T-helper 17 cell (primary cell): ENCODE measurements at regions not wholly inside any gene's neighbourhood (a gene's known extent, or its start where the extent isn't known, plus 50 kb on each side); places are given as distances from the start of the nearest gene placed in this dataset.

ENCODE experiments used
- ATAC-seq: fragments of 150-1000 bp; cut with Tn5 transposase; 2 replicates; pipeline ENCODE4 v1.10.0; 2021; ENCODE audit warnings: mild to moderate bottlenecking, moderate library complexity
- DNase-seq, 3 donors: peaks; one replicate each; pipeline versions ENCODE4 v3.0.0 to v3.0.0-alpha.2; 2020 to 2021
- H3K9me3 ChIP-seq: one replicate; pipeline ENCODE4 v1.7.0; 2013; ENCODE audit warnings: low read length, mild to moderate bottlenecking; ENCODE audit not compliant: control insufficient read depth, poor library complexity, severe bottlenecking
- H3K27ac Mint-ChIP-seq: one replicate; pipeline ENCODE4 v1.8.0; 2022; ENCODE audit warnings: mild to moderate bottlenecking, moderate library complexity, mixed read lengths
- H3K27me3 Mint-ChIP-seq: one replicate; pipeline ENCODE4 v1.8.0; 2022; ENCODE audit warnings: mixed read lengths
- H3K36me3 Mint-ChIP-seq: one replicate; pipeline ENCODE4 v1.8.0; 2022; ENCODE audit warnings: low read depth, mixed read lengths
- H3K4me1 Mint-ChIP-seq: one replicate; pipeline ENCODE4 v1.8.0; 2022; ENCODE audit warnings: mild to moderate bottlenecking, mixed read lengths
- H3K4me3 Mint-ChIP-seq: one replicate; pipeline ENCODE4 v1.8.0; 2022; ENCODE audit warnings: mild to moderate bottlenecking, moderate library complexity, mixed read lengths

DNA sequence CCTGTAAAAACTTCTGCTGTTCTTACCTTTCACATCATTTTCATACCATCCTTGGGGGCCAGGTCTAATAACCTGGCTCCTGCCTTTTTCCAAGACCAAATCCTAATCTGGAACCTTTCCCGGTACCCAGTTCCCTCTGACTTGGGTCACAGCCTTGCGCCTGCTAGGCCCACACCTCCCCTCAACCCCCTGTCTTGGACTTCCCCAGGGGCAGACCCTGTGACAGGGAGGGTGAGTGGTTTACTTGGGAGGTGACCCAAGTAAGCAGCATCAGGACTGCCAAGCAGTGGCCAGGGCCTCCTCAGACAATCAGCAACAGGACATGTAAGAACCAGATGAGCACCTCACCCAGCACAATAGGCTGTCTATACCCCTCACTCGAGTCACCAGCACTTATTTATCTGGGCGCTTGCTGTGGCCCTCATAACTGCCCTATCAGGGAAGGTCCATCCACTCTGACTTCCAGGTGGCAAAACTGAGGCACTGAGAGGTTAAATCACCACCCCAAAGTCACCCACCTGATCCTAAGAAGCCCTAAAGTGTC, 124.7 kb downstream of the MATN1 start:
- Mint-ChIP-seq H3K27ac (no peak overlapping the region), H3K36me3 (no peaks in the 10 kb centered on the region), H3K4me1 (no peaks in the 10 kb centered on the region)

GRCh38 chr1:30597711-30598110, 125.7 kb downstream of the MATN1 start:
- Mint-ChIP-seq H3K27me3 (peaks cover 44% of the 10 kb centered on the region), H3K36me3 (no peaks in the 10 kb centered on the region), H3K4me1 (no peaks in the 10 kb centered on the region), H3K4me3 (no peak overlapping the region), H3K27ac (no peak overlapping the region)
- ATAC-seq (no peak), DNase-seq (no peak)
- no peaks in the 10 kb centered on the region for H3K9me3 ChIP-seq

More for the DNA sequence above, 124.7 kb downstream of the MATN1 start:
- DNase-seq (no peak), ATAC-seq (no peak)
- H3K4me3 Mint-ChIP-seq, result no peak overlapping the region
- H3K27me3 Mint-ChIP-seq, result peaks cover 44% of the 10 kb centered on the region
- H3K9me3 ChIP-seq, result no peaks in the 10 kb centered on the region

DNA sequence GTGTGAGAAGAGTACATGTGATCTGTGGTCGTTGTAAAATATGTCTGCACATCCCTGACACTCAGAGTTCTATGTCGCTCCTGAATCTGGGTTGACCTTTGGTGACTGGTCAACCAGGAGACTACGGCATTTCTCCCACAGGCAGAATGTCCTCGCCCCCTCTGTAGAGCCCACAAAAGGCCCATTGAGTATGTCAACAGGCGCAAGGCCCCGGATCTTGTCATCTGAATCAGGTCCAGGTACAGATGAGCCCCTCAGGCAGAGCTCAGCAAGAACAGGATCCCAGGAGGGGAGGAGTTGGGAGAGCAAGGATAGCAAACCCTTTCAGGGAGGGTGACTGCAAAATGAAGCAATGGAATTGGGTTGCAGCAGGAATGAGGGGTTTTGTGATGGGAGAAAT, 126.5 kb downstream of the MATN1 start:
- H3K27me3 Mint-ChIP-seq, result peaks cover 36% of the 10 kb centered on the region
- no peaks in the 10 kb centered on the region for H3K4me1 Mint-ChIP-seq
- H3K4me3 Mint-ChIP-seq, result no peak overlapping the region
- ATAC-seq, result no peak
- no peak for DNase-seq
- H3K27ac Mint-ChIP-seq, result no peak overlapping the region
- no peaks in the 10 kb centered on the region for H3K36me3 Mint-ChIP-seq
- H3K9me3 ChIP-seq, result no peaks in the 10 kb centered on the region

GRCh38 chr1:30596470-30596869, 126.9 kb downstream of the MATN1 start:
- no peak overlapping the region for H3K27ac Mint-ChIP-seq
- H3K36me3 Mint-ChIP-seq, result no peaks in the 10 kb centered on the region
- H3K9me3 ChIP-seq, result no peaks in the 10 kb centered on the region
- no peak for ATAC-seq
- no peak for DNase-seq
- no peaks in the 10 kb centered on the region for H3K4me1 Mint-ChIP-seq
- peaks cover 35% of the 10 kb centered on the region for H3K27me3 Mint-ChIP-seq
- H3K4me3 Mint-ChIP-seq, result no peak overlapping the region

DNA sequence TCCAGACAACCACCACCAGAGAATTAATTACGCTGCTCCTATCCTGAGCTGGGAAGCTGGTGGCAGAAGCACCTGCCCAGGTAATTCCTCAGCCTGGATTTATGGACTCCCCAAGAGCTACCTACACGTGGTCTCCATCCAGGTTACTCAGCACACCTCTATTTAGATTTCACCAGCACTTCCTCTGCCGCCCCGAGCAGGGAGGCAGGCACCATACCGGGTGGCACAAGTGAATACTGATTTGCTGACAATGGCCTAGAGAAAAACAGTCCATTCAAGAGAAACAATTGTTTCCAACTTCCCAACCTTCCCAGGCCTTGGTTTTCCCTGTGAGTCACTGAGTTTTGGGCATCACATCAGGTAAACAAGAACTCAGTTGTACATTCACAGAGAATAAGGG, 134.3 kb downstream of the MATN1 start:
- Mint-ChIP-seq H3K4me1 (no peaks in the 10 kb centered on the region), H3K27me3 (peaks cover 32% of the 10 kb centered on the region), H3K27ac (no peak overlapping the region), H3K36me3 (no peaks in the 10 kb centered on the region), H3K4me3 (no peak overlapping the region)
- DNase-seq (no peak), ATAC-seq (no peak)
- H3K9me3 ChIP-seq, result no peaks in the 10 kb centered on the region

DNA sequence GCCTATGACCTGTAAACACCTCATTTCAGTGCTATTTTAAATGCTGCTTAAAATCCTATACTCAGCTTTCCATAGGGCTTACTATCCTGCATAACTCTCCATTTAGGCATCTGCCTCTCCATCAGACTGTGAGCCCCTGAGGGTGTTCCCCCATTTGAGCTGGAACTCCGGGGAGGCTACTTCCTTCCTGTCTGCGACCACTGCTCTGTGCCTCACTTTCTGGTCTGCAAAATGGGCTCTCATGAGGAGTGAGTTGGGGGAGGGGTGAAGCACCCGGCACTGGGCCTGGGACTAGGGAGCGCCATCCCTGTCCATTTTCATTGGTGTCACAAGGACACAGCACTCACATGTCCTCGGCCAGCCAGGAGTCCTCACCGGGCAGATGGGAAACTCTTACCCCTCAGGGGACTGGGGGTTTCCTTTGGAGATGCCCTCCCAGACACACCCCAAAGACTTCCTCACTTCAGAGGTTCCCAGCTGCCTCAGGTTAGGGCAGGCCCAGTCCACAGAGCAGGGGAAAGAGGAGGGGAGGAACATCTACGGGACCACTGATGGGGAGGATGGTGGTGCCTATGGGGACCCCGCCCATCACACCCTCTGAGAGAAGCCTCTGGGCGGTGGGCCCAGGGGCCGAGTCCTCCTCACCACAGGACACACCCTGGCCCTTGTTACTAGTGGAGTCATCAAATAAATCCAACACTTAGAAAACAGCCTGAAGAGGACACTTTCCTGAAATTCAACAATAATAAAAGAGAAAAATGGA, 134.9 kb downstream of the MATN1 start:
- DNase-seq, result no peak
- Mint-ChIP-seq H3K4me1 (no peaks in the 10 kb centered on the region), H3K27me3 (peaks cover 32% of the 10 kb centered on the region), H3K36me3 (no peaks in the 10 kb centered on the region), H3K4me3 (no peak overlapping the region), H3K27ac (no peak overlapping the region)
- no peak for ATAC-seq
- H3K9me3 ChIP-seq, result no peaks in the 10 kb centered on the region

GRCh38 chr1:30586671-30587070, 136.7 kb downstream of the MATN1 start:
- peaks cover 32% of the 10 kb centered on the region for H3K27me3 Mint-ChIP-seq
- no peak overlapping the region for H3K4me3 Mint-ChIP-seq
- ATAC-seq (no peak), DNase-seq (no peak)
- no peaks in the 10 kb centered on the region for H3K36me3 Mint-ChIP-seq
- H3K9me3 ChIP-seq, result no peaks in the 10 kb centered on the region
- no peak overlapping the region for H3K27ac Mint-ChIP-seq
- no peaks in the 10 kb centered on the region for H3K4me1 Mint-ChIP-seq

DNA sequence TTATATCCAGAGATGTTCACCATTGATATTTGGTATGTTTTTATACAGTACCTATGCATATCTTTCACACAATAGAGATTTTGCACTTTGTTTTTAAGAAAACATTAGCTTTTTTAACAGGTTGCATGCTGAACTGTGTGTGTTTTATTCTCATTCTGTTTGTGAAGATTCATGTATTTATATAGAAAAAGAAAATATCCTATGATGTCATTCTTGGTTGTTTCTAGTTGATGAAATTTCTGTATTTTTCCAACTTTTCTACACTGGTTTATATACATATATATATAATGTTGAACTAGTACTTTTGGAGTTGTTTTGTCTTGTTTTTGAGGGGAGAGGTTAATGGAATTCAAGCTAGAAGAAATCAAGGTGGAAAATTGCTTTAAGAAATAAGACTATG, 143.8 kb downstream of the MATN1 start:
- no peaks in the 10 kb centered on the region for H3K9me3 ChIP-seq
- no peaks in the 10 kb centered on the region for H3K4me1 Mint-ChIP-seq
- H3K27ac Mint-ChIP-seq, result no peak overlapping the region
- H3K36me3 Mint-ChIP-seq, result no peaks in the 10 kb centered on the region
- peaks cover 20% of the 10 kb centered on the region for H3K27me3 Mint-ChIP-seq
- no peak overlapping the region for H3K4me3 Mint-ChIP-seq
- ATAC-seq (no peak), DNase-seq (no peak)

GRCh38 chr1:30575066-30575465, 148.3 kb downstream of the MATN1 start:
- Mint-ChIP-seq H3K4me1 (peaks cover 3% of the 10 kb centered on the region), H3K36me3 (no peaks in the 10 kb centered on the region), H3K4me3 (no peak overlapping the region), H3K27me3 (peaks cover 60% of the 10 kb centered on the region), H3K27ac (no peak overlapping the region)
- DNase-seq (no peak), ATAC-seq (no peak)
- no peaks in the 10 kb centered on the region for H3K9me3 ChIP-seq

- H3K9me3 ChIP-seq, result no peaks in the 10 kb centered on the region
- DNase-seq, result no peak
- Mint-ChIP-seq H3K27ac (no peak overlapping the region), H3K4me3 (no peak overlapping the region), H3K4me1 (peaks cover 3% of the 10 kb centered on the region), H3K36me3 (no peaks in the 10 kb centered on the region), H3K27me3 (peaks cover 66% of the 10 kb centered on the region)
- ATAC-seq, result no peak
These were observed 151.2 kb downstream of the MATN1 start for GRCh38 chr1:30572192-30572591.

DNA sequence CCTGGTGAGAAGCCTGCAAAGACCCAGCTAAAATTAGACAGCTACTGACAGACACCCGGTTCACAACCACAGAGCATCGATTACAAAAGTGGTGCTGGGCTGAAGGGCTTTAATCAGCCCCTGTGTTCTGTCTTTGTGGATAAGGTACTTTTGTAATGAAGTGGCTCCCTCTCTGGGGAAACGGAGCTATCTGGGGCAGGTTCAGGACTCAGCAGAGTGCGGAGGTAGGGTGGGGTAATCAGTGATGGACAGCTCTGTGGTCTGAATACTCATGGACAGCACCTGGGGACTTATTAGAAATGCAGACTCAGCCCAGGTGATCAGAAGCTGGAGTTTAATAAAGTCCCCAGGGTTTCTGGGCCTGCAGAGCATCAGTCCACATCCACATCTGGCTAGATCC, 152.0 kb downstream of the MATN1 start:
- ATAC-seq (no peak), DNase-seq (no peak)
- peaks cover 62% of the 10 kb centered on the region for H3K27me3 Mint-ChIP-seq
- H3K4me1 Mint-ChIP-seq, result peaks cover 3% of the 10 kb centered on the region
- H3K27ac Mint-ChIP-seq, result no peak overlapping the region
- no peaks in the 10 kb centered on the region for H3K36me3 Mint-ChIP-seq
- H3K4me3 Mint-ChIP-seq, result no peak overlapping the region
- no peaks in the 10 kb centered on the region for H3K9me3 ChIP-seq

GRCh38 chr1:30569384-30569783, 154.0 kb downstream of the MATN1 start:
- ATAC-seq (no peak), DNase-seq (no peak)
- no peaks in the 10 kb centered on the region for H3K36me3 Mint-ChIP-seq
- H3K27ac Mint-ChIP-seq, result no peak overlapping the region
- H3K27me3 Mint-ChIP-seq, result peaks cover 48% of the 10 kb centered on the region
- H3K4me1 Mint-ChIP-seq, result peaks cover 3% of the 10 kb centered on the region
- no peak overlapping the region for H3K4me3 Mint-ChIP-seq
- no peaks in the 10 kb centered on the region for H3K9me3 ChIP-seq

GRCh38 chr1:30562559-30562958, 160.8 kb downstream of the MATN1 start:
- ATAC-seq, result no peak
- H3K9me3 ChIP-seq, result no peaks in the 10 kb centered on the region
- no peak overlapping the region for H3K27ac Mint-ChIP-seq
- no peaks in the 10 kb centered on the region for H3K4me1 Mint-ChIP-seq
- H3K27me3 Mint-ChIP-seq, result peaks cover 4% of the 10 kb centered on the region
- no peak for DNase-seq
- no peaks in the 10 kb centered on the region for H3K36me3 Mint-ChIP-seq
- no peak overlapping the region for H3K4me3 Mint-ChIP-seq

DNA sequence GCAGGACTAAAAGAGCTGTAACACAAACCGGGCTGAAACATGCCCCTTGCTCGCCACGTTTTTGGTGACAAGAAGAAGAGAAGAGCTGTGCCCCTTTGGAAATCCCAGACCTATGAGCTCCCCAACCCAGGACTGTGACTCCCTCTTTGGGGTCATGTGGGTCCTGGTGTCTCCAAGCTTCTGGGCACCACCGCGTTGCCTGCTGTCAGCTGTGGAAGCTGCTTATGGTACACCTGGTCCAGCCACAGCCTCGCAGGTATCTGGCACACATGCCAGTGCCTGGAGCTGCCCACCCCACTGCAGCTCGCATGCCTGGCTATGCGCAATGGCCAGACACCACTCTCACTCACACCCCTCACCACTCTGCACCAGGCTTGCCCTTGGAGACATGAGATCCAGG, 171.8 kb downstream of the MATN1 start:
- ATAC-seq, result no peak
- no peak overlapping the region for H3K27ac Mint-ChIP-seq

More for the DNA sequence above, 171.8 kb downstream of the MATN1 start:
- H3K9me3 ChIP-seq, result no peaks in the 10 kb centered on the region
- Mint-ChIP-seq H3K27me3 (peaks cover 17% of the 10 kb centered on the region), H3K36me3 (no peaks in the 10 kb centered on the region), H3K4me3 (no peak overlapping the region), H3K4me1 (no peaks in the 10 kb centered on the region)
- no peak for DNase-seq
